Loucy (cell line): ENCODE measurements at regions not wholly inside any gene's neighbourhood (a gene's known extent, or its start where the extent isn't known, plus 50 kb on each side); places are given as distances from the start of the nearest gene placed in this dataset.

Source experiments
- H2AFZ ChIP-seq: fragments of 200-600 bp; sonication (generic); 2 replicates; pipeline ENCODE4 v1.6.0; 2016; ENCODE audit warnings: antibody characterized with exemption, mild to moderate bottlenecking, low read length, moderate library complexity
- H3F3A ChIP-seq: fragments of 200-600 bp; 2 replicates; pipeline ENCODE4 v1.6.0; 2016; ENCODE audit warnings: antibody characterized with exemption, low read depth, mild to moderate bottlenecking
- H3K27me3 ChIP-seq: fragments of 200-600 bp; sonication (generic); 2 replicates; pipeline ENCODE4 v1.6.1; 2014; ENCODE audit warnings: low read length, mild to moderate bottlenecking; ENCODE audit not compliant: insufficient read depth, poor library complexity, severe bottlenecking
- H3K36me3 ChIP-seq: fragments of 200-600 bp; sonication (generic); 2 replicates; pipeline ENCODE4 v1.6.1; 2016; ENCODE audit warnings: low read length; ENCODE audit not compliant: insufficient read depth
- H3K4me1 ChIP-seq: fragments of 200-600 bp; sonication (generic); 2 replicates; pipeline ENCODE4 v1.5.1; 2014; ENCODE audit warnings: low read length, mild to moderate bottlenecking; ENCODE audit not compliant: insufficient read depth, poor library complexity, severe bottlenecking
- H3K4me2 ChIP-seq: fragments of 200-600 bp; sonication (generic); 2 replicates; pipeline ENCODE4 v1.6.0; 2014; ENCODE audit warnings: antibody characterized with exemption, low read length, low read depth, mild to moderate bottlenecking; ENCODE audit not compliant: poor library complexity, severe bottlenecking
- H3K4me3 ChIP-seq: fragments of 200-600 bp; sonication (generic); 2 replicates; pipeline ENCODE4 v1.5.1; 2014; ENCODE audit warnings: low read length, mild to moderate bottlenecking, mixed read lengths; ENCODE audit not compliant: poor library complexity, severe bottlenecking
- H3K79me2 ChIP-seq: fragments of 200-600 bp; sonication (generic); 2 replicates; pipeline ENCODE4 v1.6.1; 2014; ENCODE audit warnings: low read length; ENCODE audit not compliant: insufficient read depth
- H3K9ac ChIP-seq: fragments of 200-600 bp; sonication (generic); 2 replicates; pipeline ENCODE4 v1.6.0; 2014; ENCODE audit warnings: mild to moderate bottlenecking, low read depth, low read length, moderate library complexity; ENCODE audit not compliant: poor library complexity, severe bottlenecking
- H3K9me2 ChIP-seq: fragments of 200-600 bp; sonication (generic); replicated peaks from 2 replicates; pipeline ENCODE4 v1.6.1; 2016; ENCODE audit warnings: low read depth, low read length, mixed read lengths
- H3K9me3 ChIP-seq: fragments of 200-600 bp; sonication (generic); 2 replicates; pipeline ENCODE4 v1.6.1; 2014; ENCODE audit warnings: mild to moderate bottlenecking, antibody characterized with exemption, low read length, low read depth; ENCODE audit not compliant: insufficient read depth
- H4K20me1 ChIP-seq: fragments of 200-600 bp; sonication (generic); 2 replicates; pipeline ENCODE4 v1.6.0; 2014; ENCODE audit warnings: antibody characterized with exemption, low read length, mild to moderate bottlenecking; ENCODE audit not compliant: insufficient read depth, poor library complexity, severe bottlenecking
- CTCF ChIP-seq: fragments of 200-600 bp; sonication (generic); conservative IDR thresholded peaks from 2 replicates; pipeline ENCODE4 v1.5.1; 2014; ENCODE audit warnings: mild to moderate bottlenecking, antibody characterized with exemption, low read length
- EZH2phosphoT487 ChIP-seq: fragments of 200-600 bp; IDR thresholded peaks from 2 replicates; pipeline ENCODE4 v1.6.1; 2018; ENCODE audit warnings: antibody characterized with exemption, mild to moderate bottlenecking, moderate library complexity, borderline replicate concordance

GRCh38 chr1:164472841-164473240, 86.1 kb upstream of the PBX1 start:
- Histone ChIP-seq H3K4me2 (no peak overlapping the region), H2AFZ (no peak overlapping the region), H3K9ac (no peak overlapping the region), H3F3A (no peaks in the 10 kb centered on the region), H4K20me1 (no peaks in the 10 kb centered on the region), H3K4me3 (no peak overlapping the region), H3K27me3 (no peaks in the 10 kb centered on the region), H3K36me3 (no peaks in the 10 kb centered on the region), H3K9me3 (no peaks in the 10 kb centered on the region; the same call in 1 of the 2 replicates), H3K9me2 (no peaks in the 10 kb centered on the region), H3K4me1 (no peaks in the 10 kb centered on the region), H3K79me2 (no peaks in the 10 kb centered on the region)
- no peak for TF ChIP-seq EZH2phosphoT487
- no peak for TF ChIP-seq CTCF

- Histone ChIP-seq H3K9ac (no peak overlapping the region), H2AFZ (no peak overlapping the region), H3K27me3 (no peaks in the 10 kb centered on the region), H3K4me2 (no peak overlapping the region), H3K9me3 (no peaks in the 10 kb centered on the region; the same call in 1 of the 2 replicates), H3K4me1 (no peaks in the 10 kb centered on the region), H3K36me3 (no peaks in the 10 kb centered on the region), H3K79me2 (no peaks in the 10 kb centered on the region), H3K9me2 (no peaks in the 10 kb centered on the region), H3K4me3 (no peak overlapping the region), H3F3A (no peaks in the 10 kb centered on the region), H4K20me1 (no peaks in the 10 kb centered on the region)
- TF ChIP-seq CTCF (no peak), EZH2phosphoT487 (no peak)
Measured at GRCh38 chr1:164473544-164473943, 85.4 kb upstream of the PBX1 start.

- Histone ChIP-seq H3K27me3 (no peaks in the 10 kb centered on the region), H4K20me1 (no peaks in the 10 kb centered on the region), H3K9me2 (no peaks in the 10 kb centered on the region), H3K79me2 (no peaks in the 10 kb centered on the region), H3K9me3 (no peaks in the 10 kb centered on the region; the same call in 1 of the 2 replicates), H2AFZ (no peak overlapping the region), H3K4me1 (no peaks in the 10 kb centered on the region), H3K36me3 (no peaks in the 10 kb centered on the region), H3K9ac (no peak overlapping the region), H3K4me2 (no peak overlapping the region), H3K4me3 (no peak overlapping the region), H3F3A (no peaks in the 10 kb centered on the region)
- no peak for TF ChIP-seq CTCF
- no peak for TF ChIP-seq EZH2phosphoT487
Measured at GRCh38 chr1:164475834-164476233, 83.2 kb upstream of the PBX1 start.
